A673 (cell line): ENCODE measurements at regions not wholly inside any gene's neighbourhood (a gene's known extent, or its start where the extent isn't known, plus 50 kb on each side); places are given as distances from the start of the nearest gene placed in this dataset.
"Not testable (repeated sequence)": the region's sequence is repeated elsewhere in the genome, so short reads cannot be mapped to it uniquely, and the experiment has no call there.

ENCODE experiments used
- EZH2 ChIP-seq: fragments of 200-600 bp; sonication (generic); IDR thresholded peaks from 2 replicates; pipeline ENCODE4 v1.6.1; 2017; ENCODE audit warnings: borderline replicate concordance, low read depth, mild to moderate bottlenecking, mixed read lengths, antibody characterized with exemption, low read length; ENCODE audit not compliant: poor library complexity, severe bottlenecking
- TF ChIP-seq, protein P1 (sequence below): fragments of 300-800, 200-600 bp; sonication (generic); conservative IDR thresholded peaks from 2 replicates; pipeline ENCODE4 v1.5.1; 2017; ENCODE audit warnings: low read depth, mild to moderate bottlenecking, antibody characterized with exemption, low read length, moderate library complexity, mixed read lengths

GRCh38 chrX:144082237-144082636 is 198.4 kb downstream of the UBE2NL start:
- TF ChIP-seq, protein P1, sequence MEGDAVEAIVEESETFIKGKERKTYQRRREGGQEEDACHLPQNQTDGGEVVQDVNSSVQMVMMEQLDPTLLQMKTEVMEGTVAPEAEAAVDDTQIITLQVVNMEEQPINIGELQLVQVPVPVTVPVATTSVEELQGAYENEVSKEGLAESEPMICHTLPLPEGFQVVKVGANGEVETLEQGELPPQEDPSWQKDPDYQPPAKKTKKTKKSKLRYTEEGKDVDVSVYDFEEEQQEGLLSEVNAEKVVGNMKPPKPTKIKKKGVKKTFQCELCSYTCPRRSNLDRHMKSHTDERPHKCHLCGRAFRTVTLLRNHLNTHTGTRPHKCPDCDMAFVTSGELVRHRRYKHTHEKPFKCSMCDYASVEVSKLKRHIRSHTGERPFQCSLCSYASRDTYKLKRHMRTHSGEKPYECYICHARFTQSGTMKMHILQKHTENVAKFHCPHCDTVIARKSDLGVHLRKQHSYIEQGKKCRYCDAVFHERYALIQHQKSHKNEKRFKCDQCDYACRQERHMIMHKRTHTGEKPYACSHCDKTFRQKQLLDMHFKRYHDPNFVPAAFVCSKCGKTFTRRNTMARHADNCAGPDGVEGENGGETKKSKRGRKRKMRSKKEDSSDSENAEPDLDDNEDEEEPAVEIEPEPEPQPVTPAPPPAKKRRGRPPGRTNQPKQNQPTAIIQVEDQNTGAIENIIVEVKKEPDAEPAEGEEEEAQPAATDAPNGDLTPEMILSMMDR = not testable (repeated sequence)
- TF ChIP-seq EZH2 = not testable (repeated sequence)
